Type B pancreatic cell (in vitro differentiated cells): ENCODE measurements at regions not wholly inside any gene's neighbourhood (a gene's known extent, or its start where the extent isn't known, plus 50 kb on each side); places are given as distances from the start of the nearest gene placed in this dataset.

Experiments used
- DNase-seq: peaks from one replicate; pipeline ENCODE4 v3.0.0; 2021; ENCODE audit warnings: mixed read lengths; ENCODE audit not compliant: unreplicated experiment; ENCODE audit errors: extremely low spot score
- H3K27ac Mint-ChIP-seq: 2 replicates; pipeline ENCODE4 v1.8.0; 2021; ENCODE audit warnings: mild to moderate bottlenecking, mixed read lengths
- H3K27me3 Mint-ChIP-seq: 2 replicates; pipeline ENCODE4 v1.8.0; 2021; ENCODE audit warnings: mixed read lengths
- H3K36me3 Mint-ChIP-seq: 2 replicates; pipeline ENCODE4 v1.8.0; 2021; ENCODE audit warnings: mixed read lengths
- H3K4me1 Mint-ChIP-seq: one replicate; pipeline ENCODE4 v1.8.0; 2021; ENCODE audit warnings: mixed read lengths; ENCODE audit not compliant: unreplicated experiment
- H3K4me3 Mint-ChIP-seq: 2 replicates; pipeline ENCODE4 v1.8.0; 2021; ENCODE audit warnings: mild to moderate bottlenecking, mixed read lengths
- H3K9me3 Mint-ChIP-seq: 2 replicates; pipeline ENCODE4 v1.8.0; 2021; ENCODE audit warnings: mixed read lengths
- TF ChIP-seq, protein P1 (sequence below): fragments of 200-600 bp; sonication (generic); conservative IDR thresholded peaks from 2 replicates; pipeline ENCODE4 v1.5.0; 2021; ENCODE audit warnings: antibody characterized with exemption, mild to moderate bottlenecking

DNA sequence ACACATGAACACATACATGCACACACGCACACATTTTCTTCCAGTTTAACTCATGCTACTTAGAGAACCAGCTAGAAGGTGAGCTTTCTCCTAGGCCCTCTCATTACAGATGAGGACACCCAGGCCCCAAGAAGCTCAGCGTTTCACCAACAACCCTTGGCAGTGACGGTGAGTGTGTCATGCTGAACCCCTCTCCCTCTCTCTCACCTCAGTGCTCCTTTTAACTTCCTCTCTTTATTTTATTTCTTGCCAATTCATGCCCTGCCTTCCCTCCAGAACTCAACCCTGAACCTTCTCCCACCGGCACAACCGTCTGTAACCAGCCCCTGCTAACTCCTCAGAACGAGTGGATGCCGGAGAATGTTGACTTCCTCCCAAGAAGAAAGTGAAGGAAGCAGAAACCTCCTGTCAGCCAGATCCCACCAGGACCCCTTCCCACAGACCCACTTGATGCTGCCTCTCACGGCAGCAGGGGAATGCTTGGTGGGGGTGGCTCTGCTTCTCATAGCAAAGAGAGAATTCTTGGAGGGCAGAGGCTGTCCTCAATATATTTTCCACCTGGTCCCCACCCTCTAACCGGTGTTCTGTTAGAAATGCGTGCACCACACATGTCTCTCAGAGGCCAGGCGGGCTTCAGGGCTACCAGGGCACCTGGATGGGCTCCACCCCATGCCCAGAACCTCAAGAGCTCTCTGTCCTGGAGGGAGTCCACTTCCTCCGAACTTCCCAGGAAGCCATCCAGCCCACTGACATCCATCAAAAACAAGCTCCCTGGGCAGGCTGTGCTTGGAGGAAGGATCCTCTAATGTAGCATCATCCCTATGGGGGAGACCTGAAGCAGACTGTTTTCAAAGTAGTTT is 134.0 kb downstream of the TOMM20 start:
- Mint-ChIP-seq H3K9me3 (no peaks in the 10 kb centered on the region), H3K4me3 (no peak overlapping the region), H3K27me3 (no peaks in the 10 kb centered on the region), H3K36me3 (no peaks in the 10 kb centered on the region), H3K27ac (no peak overlapping the region), H3K4me1 (peaks cover 40% of the 10 kb centered on the region)
- TF ChIP-seq, protein P1, sequence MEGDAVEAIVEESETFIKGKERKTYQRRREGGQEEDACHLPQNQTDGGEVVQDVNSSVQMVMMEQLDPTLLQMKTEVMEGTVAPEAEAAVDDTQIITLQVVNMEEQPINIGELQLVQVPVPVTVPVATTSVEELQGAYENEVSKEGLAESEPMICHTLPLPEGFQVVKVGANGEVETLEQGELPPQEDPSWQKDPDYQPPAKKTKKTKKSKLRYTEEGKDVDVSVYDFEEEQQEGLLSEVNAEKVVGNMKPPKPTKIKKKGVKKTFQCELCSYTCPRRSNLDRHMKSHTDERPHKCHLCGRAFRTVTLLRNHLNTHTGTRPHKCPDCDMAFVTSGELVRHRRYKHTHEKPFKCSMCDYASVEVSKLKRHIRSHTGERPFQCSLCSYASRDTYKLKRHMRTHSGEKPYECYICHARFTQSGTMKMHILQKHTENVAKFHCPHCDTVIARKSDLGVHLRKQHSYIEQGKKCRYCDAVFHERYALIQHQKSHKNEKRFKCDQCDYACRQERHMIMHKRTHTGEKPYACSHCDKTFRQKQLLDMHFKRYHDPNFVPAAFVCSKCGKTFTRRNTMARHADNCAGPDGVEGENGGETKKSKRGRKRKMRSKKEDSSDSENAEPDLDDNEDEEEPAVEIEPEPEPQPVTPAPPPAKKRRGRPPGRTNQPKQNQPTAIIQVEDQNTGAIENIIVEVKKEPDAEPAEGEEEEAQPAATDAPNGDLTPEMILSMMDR: no peak
- DNase-seq: no peak

DNA sequence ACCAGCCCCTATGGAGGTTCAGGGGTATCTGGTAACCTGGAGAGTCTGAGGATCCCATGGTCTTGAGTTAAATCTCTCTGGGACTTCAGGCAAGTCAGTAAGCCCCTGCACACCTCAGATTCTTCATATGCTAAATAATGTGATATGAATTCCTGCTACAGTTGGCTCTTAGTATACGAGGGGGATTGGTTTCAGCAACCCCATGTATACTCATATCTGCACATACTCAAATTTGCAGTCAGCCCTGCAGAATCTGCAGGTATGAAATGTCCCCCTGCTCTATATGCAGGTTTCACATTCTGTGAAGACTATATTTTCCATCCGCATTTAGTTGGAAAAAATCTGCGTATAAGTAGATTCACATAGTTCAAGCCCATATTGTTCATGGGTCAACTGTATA is 136.6 kb downstream of the TOMM20 start:
- Mint-ChIP-seq H3K27ac (no peak overlapping the region), H3K36me3 (no peaks in the 10 kb centered on the region), H3K4me1 (peaks cover 45% of the 10 kb centered on the region), H3K9me3 (no peaks in the 10 kb centered on the region), H3K27me3 (no peaks in the 10 kb centered on the region), H3K4me3 (no peak overlapping the region)
- TF ChIP-seq, protein P1: no peak
- DNase-seq: no peak

DNA sequence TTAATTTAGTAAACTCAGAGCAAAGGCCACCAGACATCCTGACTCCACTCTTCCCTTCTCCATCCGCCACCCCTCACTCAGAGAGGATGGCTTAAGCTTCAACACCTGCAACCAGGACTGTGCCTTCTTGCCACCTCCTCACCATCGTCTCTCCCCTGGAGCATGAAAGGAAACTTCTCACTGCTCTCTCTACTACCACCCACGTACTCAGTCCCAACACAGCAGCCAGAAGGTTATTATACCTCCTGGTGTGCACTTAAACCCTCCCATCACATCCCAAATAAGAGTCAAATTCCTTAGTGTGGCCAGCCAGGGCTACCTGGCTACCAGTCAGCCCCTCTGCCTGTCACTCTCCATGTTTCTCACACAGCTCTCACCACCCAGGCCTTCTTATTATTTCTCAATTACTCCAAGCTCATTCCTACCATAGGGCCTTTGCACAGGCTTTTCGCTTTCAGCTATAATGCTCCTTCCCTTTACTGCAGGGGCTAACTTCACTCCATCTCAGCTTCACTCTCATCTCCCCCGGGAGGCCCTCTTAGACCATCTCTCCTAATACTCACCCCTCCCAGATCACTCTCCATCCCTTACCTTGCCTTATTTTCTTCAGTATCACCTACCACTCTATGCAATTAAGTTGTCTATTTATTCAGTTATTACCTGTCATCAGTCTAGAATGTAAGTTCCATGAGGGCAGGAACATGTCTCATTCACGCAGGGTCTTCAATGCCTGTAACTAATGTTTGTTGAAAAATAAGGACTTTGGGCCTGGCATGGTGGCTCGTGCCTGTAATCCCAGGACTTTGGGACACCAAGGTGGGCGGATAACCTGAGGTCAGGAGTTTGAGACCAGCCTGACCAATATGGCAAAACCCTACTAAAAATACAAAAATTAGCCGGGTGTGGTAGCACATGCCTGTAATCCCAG is 137.5 kb downstream of the TOMM20 start:
- DNase-seq: no peak
- Mint-ChIP-seq H3K9me3 (no peaks in the 10 kb centered on the region), H3K36me3 (no peaks in the 10 kb centered on the region), H3K4me3 (no peak overlapping the region), H3K27me3 (no peaks in the 10 kb centered on the region), H3K4me1 (peaks cover 50% of the 10 kb centered on the region), H3K27ac (no peak overlapping the region)
- TF ChIP-seq, protein P1: no peak

DNA sequence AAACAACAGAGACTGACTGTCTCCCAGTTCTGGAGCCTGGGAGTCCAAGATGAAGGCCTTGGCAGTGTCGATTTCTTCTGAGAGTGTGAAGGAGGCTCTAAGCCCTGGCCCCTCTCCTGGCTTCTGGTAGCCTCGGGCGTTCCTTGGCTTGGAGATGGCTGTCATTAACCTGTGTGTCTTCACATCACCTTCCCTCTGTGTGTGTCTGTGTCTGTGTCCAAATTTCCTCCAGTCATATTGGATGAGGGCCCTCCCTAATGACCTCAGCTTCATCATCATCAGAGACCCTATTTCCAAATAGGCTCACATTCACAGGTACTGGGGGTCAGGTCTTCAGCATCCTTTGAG is 138.3 kb downstream of the TOMM20 start:
- TF ChIP-seq, protein P1: no peak
- H3K36me3 Mint-ChIP-seq: no peaks in the 10 kb centered on the region
- H3K4me1 Mint-ChIP-seq: peaks cover 50% of the 10 kb centered on the region
- no peak overlapping the region for H3K4me3 Mint-ChIP-seq
- H3K9me3 Mint-ChIP-seq: no peaks in the 10 kb centered on the region
- H3K27me3 Mint-ChIP-seq: no peaks in the 10 kb centered on the region
- DNase-seq: no peak
- H3K27ac Mint-ChIP-seq: no peak overlapping the region

DNA sequence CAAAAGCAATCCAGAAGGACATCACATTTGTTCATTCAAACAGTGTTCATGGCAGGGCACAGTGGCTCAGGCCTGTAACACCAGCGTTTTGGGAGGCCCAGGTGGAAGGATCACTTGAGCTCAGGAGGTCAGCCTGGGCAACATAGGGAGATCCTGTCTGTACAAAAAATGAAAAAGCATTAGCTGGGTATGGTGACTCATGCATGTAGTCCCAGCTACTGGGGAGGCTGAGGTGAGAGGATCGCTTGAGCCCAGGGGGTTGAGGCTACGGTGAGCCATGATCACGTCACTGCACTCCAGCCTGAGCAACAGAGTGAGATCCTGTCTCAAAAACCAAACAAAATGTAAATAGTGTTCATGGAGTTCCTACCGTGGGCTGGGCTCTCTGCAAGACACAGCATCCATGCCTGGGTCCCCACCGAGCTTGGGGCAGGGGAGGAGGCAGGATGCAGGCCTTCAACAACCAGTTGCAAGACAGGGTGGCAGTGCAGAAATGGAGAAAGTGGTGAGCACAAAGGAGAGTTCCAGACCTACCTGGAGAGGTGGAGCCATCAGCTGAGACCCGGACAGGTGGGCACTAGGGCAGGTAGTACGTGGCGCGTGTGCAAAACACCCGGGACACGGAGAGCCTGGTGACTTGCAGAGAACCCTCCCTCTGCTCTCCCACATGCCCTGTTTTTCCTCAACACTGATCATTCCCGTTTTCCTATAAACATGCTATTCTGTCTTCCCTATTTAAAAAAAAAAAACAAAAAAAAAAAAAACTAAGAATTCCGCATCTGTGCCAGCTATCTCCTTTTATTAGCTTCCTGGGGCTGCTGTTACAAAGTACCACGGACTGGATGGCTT is 138.9 kb downstream of the TOMM20 start:
- Mint-ChIP-seq H3K9me3 (no peaks in the 10 kb centered on the region), H3K4me3 (no peak overlapping the region), H3K4me1 (peaks cover 50% of the 10 kb centered on the region), H3K36me3 (no peaks in the 10 kb centered on the region), H3K27ac (no peak overlapping the region), H3K27me3 (no peaks in the 10 kb centered on the region)
- TF ChIP-seq, protein P1: no peak
- no peak for DNase-seq
